HK-2 (cell line): ENCODE measurements at regions not wholly inside any gene's neighbourhood (a gene's known extent, or its start where the extent isn't known, plus 50 kb on each side); places are given as distances from the start of the nearest gene placed in this dataset.

Experiments
- DNase-seq: peaks from one replicate; pipeline ENCODE4 v3.0.0-alpha.2; 2018; ENCODE audit not compliant: unreplicated experiment

GRCh38 chr7:47043304-47043703 lies 538.6 kb downstream of the TNS3 start:
- DNase-seq, result no peak

- no peak for DNase-seq
Measured at GRCh38 chr7:47042669-47043068, 539.2 kb downstream of the TNS3 start.

- DNase-seq, result no peak
Measured at GRCh38 chr7:47040795-47041347, 541.0 kb downstream of the TNS3 start.

- no peak for DNase-seq
Measured at GRCh38 chr7:47039904-47040303, 542.0 kb downstream of the TNS3 start.

- no peak for DNase-seq
Measured at GRCh38 chr7:47039089-47039648, 542.7 kb downstream of the TNS3 start.

GRCh38 chr7:47038621-47039020 lies 543.3 kb downstream of the TNS3 start:
- DNase-seq, result no peak

GRCh38 chr7:47037607-47038006 lies 544.3 kb downstream of the TNS3 start:
- no peak for DNase-seq

- no peak for DNase-seq
Measured at GRCh38 chr7:47036909-47037308, 545.0 kb downstream of the TNS3 start.

- DNase-seq, result no peak
Measured at GRCh38 chr7:47035522-47035921, 546.4 kb downstream of the TNS3 start.

GRCh38 chr7:47034180-47034579 lies 547.7 kb downstream of the TNS3 start:
- peak; percentile 1 for DNase-seq

- DNase-seq, result no peak
Measured at GRCh38 chr7:47032536-47032908, 549.4 kb downstream of the TNS3 start.

GRCh38 chr7:47031786-47032535 lies 550.0 kb downstream of the TNS3 start:
- DNase-seq, result no peak

GRCh38 chr7:47028284-47028683 lies 553.6 kb downstream of the TNS3 start:
- no peak for DNase-seq

GRCh38 chr7:47027695-47028240 lies 554.1 kb downstream of the TNS3 start:
- no peak for DNase-seq

GRCh38 chr7:47026780-47027361 lies 555.0 kb downstream of the TNS3 start:
- no peak for DNase-seq

GRCh38 chr7:47024991-47025390 lies 556.9 kb downstream of the TNS3 start:
- DNase-seq, result no peak

- DNase-seq, result no peak
Measured at GRCh38 chr7:47008461-47008860, 573.5 kb downstream of the TNS3 start.

GRCh38 chr7:47007471-47007870 lies 574.4 kb downstream of the TNS3 start:
- DNase-seq, result no peak

GRCh38 chr7:47000561-47000960 lies 581.4 kb downstream of the TNS3 start:
- DNase-seq, result no peak

GRCh38 chr7:46999866-47000265 lies 582.0 kb downstream of the TNS3 start:
- DNase-seq, result no peak

- DNase-seq, result no peak
Measured at GRCh38 chr7:46996972-46997371, 584.9 kb downstream of the TNS3 start.

GRCh38 chr7:46993396-46993795 lies 588.5 kb downstream of the TNS3 start:
- no peak for DNase-seq

- no peak for DNase-seq
Measured at GRCh38 chr7:46990761-46991160, 591.1 kb downstream of the TNS3 start.
